ENCODE measurements at regions not wholly inside any gene's neighbourhood (a gene's known extent, or its start where the extent isn't known, plus 50 kb on each side); places are given as distances from the start of the nearest gene placed in this dataset.

DNA sequence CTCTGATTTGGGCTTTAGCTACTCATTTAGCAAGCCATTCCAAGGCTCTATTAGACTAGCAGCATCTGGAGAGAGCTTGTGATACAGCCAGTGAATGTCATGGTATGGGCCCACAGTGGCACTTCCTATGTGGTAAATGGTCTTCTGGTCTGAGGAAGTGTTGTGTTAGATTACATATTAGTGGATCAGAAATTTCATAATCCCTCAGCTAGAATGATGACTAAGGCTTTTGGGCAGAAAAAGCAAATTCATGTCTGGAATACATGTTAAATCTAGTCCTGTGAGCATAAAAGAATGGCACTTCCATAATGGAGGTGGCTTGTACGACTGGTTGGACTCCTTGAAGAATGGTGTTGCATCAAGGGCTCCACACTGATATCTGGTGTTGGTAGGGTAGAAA lies 436.8 kb upstream of the CWC22 start:
- Histone ChIP-seq H2AFZ (ENCODE audit: low read depth) (no peak overlapping the region), H3K9me3 (no peaks in the 10 kb centered on the region), H3K9me2 (no peaks in the 10 kb centered on the region), H3K27ac (ENCODE audit: low read depth in 2 of 2, low read length in 1 of 2) (no peak overlapping the region), H3K4me1 (ENCODE audit: control insufficient read depth in 1 of 2, insufficient read depth in 2 of 2, low read depth in 1 of 2, low read length in 1 of 2) (no peaks in the 10 kb centered on the region), H4K20me1 (ENCODE audit: insufficient read depth) (no peaks in the 10 kb centered on the region), H3K4me2 (no peak overlapping the region), H3K36me3 (replicated peaks in 1 of 2; ENCODE audit: control insufficient read depth in 1 of 2, insufficient read depth in 2 of 2, low read length in 1 of 2) (no peaks in the 10 kb centered on the region), H3K9ac (no peak overlapping the region), H3K4me3 (ENCODE audit: low read depth in 2 of 2, low read length in 1 of 2) (no peak overlapping the region), H3K79me2 (ENCODE audit: insufficient read depth) (no peaks in the 10 kb centered on the region), H3K27me3 (ENCODE audit: insufficient read depth) (no peaks in the 10 kb centered on the region), H3F3A (replicated peaks; ENCODE audit: insufficient read depth) (no peaks in the 10 kb centered on the region)
- DNase-seq, result no peak
- ChIA-PET POLR2A (no interaction called here), CTCF (interaction anchor here (0.7 to 1.2 kb wide), 2 partner anchors 10 to 113 kb away, joined by 3 read pairs; no protein-coding TSS in a partner anchor)
- 9% methylated on average over 1 of the region's 1 CpG for WGBS (ENCODE audit: low lambda C conversion rate)
- TF ChIP-seq GABPA (IDR thresholded peaks at IDR 0.05; ENCODE audit: low read depth) (no peak), EP300 (IDR thresholded peaks at IDR 0.05; ENCODE audit: borderline replicate concordance in 1 of 2, low read depth in 1 of 2, low read length in 1 of 2) (no peak), FOSL2 (IDR thresholded peaks at IDR 0.05; ENCODE audit: borderline replicate concordance, low read depth) (no peak), TAF1 (IDR thresholded peaks at IDR 0.05; ENCODE audit: borderline replicate concordance, low read depth, low read length) (no peak), NFIC (IDR thresholded peaks at IDR 0.05; ENCODE audit: borderline replicate concordance) (no peak), TEAD4 (IDR thresholded peaks at IDR 0.05; ENCODE audit: borderline replicate concordance, insufficient read depth) (no peak), TCF12 (IDR thresholded peaks at IDR 0.05) (no peak), FOXJ3 (CRISPR knock-in tag; IDR thresholded peaks at IDR 0.05) (no peak), NRF1 (IDR thresholded peaks at IDR 0.05; ENCODE audit: low read depth, low read length) (no peak), MEF2A (IDR thresholded peaks at IDR 0.05; ENCODE audit: borderline replicate concordance, low read depth) (no peak), POLR2AphosphoS5 (IDR thresholded peaks at IDR 0.05; ENCODE audit: low read depth, low read length) (no peak), YY1 (IDR thresholded peaks at IDR 0.05; ENCODE audit: low read depth) (no peak), ELF1 (IDR thresholded peaks at IDR 0.05) (no peak), JUND (IDR thresholded peaks at IDR 0.05) (no peak)
- TF ChIP-seq, protein P1, sequence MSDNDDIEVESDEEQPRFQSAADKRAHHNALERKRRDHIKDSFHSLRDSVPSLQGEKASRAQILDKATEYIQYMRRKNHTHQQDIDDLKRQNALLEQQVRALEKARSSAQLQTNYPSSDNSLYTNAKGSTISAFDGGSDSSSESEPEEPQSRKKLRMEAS (IDR thresholded peaks at IDR 0.05; ENCODE audit: low read depth), result no peak
- TF ChIP-seq, protein P2, sequence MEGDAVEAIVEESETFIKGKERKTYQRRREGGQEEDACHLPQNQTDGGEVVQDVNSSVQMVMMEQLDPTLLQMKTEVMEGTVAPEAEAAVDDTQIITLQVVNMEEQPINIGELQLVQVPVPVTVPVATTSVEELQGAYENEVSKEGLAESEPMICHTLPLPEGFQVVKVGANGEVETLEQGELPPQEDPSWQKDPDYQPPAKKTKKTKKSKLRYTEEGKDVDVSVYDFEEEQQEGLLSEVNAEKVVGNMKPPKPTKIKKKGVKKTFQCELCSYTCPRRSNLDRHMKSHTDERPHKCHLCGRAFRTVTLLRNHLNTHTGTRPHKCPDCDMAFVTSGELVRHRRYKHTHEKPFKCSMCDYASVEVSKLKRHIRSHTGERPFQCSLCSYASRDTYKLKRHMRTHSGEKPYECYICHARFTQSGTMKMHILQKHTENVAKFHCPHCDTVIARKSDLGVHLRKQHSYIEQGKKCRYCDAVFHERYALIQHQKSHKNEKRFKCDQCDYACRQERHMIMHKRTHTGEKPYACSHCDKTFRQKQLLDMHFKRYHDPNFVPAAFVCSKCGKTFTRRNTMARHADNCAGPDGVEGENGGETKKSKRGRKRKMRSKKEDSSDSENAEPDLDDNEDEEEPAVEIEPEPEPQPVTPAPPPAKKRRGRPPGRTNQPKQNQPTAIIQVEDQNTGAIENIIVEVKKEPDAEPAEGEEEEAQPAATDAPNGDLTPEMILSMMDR (IDR thresholded peaks at IDR 0.05), result no peak
- TF ChIP-seq, protein P3, sequence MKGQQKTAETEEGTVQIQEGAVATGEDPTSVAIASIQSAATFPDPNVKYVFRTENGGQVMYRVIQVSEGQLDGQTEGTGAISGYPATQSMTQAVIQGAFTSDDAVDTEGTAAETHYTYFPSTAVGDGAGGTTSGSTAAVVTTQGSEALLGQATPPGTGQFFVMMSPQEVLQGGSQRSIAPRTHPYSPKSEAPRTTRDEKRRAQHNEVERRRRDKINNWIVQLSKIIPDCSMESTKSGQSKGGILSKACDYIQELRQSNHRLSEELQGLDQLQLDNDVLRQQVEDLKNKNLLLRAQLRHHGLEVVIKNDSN (IDR thresholded peaks at IDR 0.05; ENCODE audit: borderline replicate concordance, low read depth), result no peak

Data from SK-N-SH (cell line).